C4-2B (cell line): ENCODE measurements at regions not wholly inside any gene's neighbourhood (a gene's known extent, or its start where the extent isn't known, plus 50 kb on each side); places are given as distances from the start of the nearest gene placed in this dataset.

Experiments used
- ZFX ChIP-seq: fragments of 450-650 bp; IDR thresholded peaks from 2 replicates; pipeline ENCODE4 v1.6.1; 2017
- TF ChIP-seq, protein P1 (sequence below): fragments of 450-650 bp; conservative IDR thresholded peaks from 2 replicates; pipeline ENCODE4 v1.5.1; 2017; ENCODE audit warnings: mild to moderate bottlenecking

DNA sequence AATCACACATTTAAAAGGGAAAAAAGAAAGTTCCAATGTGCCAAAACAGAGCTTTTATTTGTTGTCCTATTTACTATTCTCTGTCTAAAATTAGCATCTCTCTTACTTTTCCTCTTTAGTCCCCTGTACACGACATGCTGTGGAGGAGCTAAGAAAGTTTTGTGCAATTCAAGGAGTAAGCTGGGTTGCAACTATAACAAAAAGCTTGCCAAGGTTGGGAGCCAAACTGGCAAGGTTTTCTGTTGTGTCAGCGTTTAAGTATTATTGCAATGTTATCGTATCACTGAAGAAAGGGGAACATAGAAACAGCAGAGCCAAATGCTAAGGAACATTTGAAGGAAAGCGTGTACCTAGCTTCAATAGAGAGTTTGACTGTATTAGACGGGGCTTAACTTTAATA lies 680.8 kb downstream of the CETN3 start:
- TF ChIP-seq, protein P1, sequence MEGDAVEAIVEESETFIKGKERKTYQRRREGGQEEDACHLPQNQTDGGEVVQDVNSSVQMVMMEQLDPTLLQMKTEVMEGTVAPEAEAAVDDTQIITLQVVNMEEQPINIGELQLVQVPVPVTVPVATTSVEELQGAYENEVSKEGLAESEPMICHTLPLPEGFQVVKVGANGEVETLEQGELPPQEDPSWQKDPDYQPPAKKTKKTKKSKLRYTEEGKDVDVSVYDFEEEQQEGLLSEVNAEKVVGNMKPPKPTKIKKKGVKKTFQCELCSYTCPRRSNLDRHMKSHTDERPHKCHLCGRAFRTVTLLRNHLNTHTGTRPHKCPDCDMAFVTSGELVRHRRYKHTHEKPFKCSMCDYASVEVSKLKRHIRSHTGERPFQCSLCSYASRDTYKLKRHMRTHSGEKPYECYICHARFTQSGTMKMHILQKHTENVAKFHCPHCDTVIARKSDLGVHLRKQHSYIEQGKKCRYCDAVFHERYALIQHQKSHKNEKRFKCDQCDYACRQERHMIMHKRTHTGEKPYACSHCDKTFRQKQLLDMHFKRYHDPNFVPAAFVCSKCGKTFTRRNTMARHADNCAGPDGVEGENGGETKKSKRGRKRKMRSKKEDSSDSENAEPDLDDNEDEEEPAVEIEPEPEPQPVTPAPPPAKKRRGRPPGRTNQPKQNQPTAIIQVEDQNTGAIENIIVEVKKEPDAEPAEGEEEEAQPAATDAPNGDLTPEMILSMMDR, result no peak
- TF ChIP-seq ZFX, result no peak
